Epithelial cell of esophagus (primary cell): ENCODE measurements at regions not wholly inside any gene's neighbourhood (a gene's known extent, or its start where the extent isn't known, plus 50 kb on each side); places are given as distances from the start of the nearest gene placed in this dataset.
A peak's percentile ranks its signal among the peaks of the same experiment; 100 is the strongest.

Experiments used
- DNase-seq: peaks from one replicate; pipeline ENCODE4 v3.0.0; 2010; ENCODE audit warnings: low read depth
- H3K4me3 ChIP-seq: 2 replicates; pipeline ENCODE4 v1.5.1; 2011; ENCODE audit warnings: mild to moderate bottlenecking, low read length, control low read depth
- CTCF ChIP-seq: IDR thresholded peaks from 2 replicates; pipeline ENCODE4 v1.5.1; 2011; ENCODE audit warnings: low read depth, mild to moderate bottlenecking, low read length, control low read depth, inconsistent platforms; ENCODE audit not compliant: insufficient read depth; ENCODE audit errors: missing control alignments

GRCh38 chr13:105319875-105320274 is 1215.6 kb downstream of the EFNB2 start:
- no peak for DNase-seq
- H3K4me3 ChIP-seq, result no peak overlapping the region
- no peak for TF ChIP-seq CTCF

GRCh38 chr13:105316731-105317130 is 1218.7 kb downstream of the EFNB2 start:
- TF ChIP-seq CTCF, result no peak
- no peak overlapping the region for H3K4me3 ChIP-seq
- no peak for DNase-seq

GRCh38 chr13:105312906-105313305 is 1222.6 kb downstream of the EFNB2 start:
- no peak for DNase-seq
- H3K4me3 ChIP-seq, result no peak overlapping the region
- TF ChIP-seq CTCF, result no peak

- H3K4me3 ChIP-seq, result no peak overlapping the region
- no peak for TF ChIP-seq CTCF
- DNase-seq, result peak; percentile 34
Observed at GRCh38 chr13:105311094-105311493, 1224.4 kb downstream of the EFNB2 start.

- no peak for DNase-seq
- H3K4me3 ChIP-seq, result no peak overlapping the region
- TF ChIP-seq CTCF, result no peak
Observed at GRCh38 chr13:105307776-105308175, 1227.7 kb downstream of the EFNB2 start.

GRCh38 chr13:105297839-105298238 is 1237.6 kb downstream of the EFNB2 start:
- DNase-seq, result no peak
- TF ChIP-seq CTCF, result no peak
- no peak overlapping the region for H3K4me3 ChIP-seq

GRCh38 chr13:105291987-105292386 is 1243.5 kb downstream of the EFNB2 start:
- no peak for TF ChIP-seq CTCF
- DNase-seq, result no peak
- no peak overlapping the region for H3K4me3 ChIP-seq
